ENCODE measurements at regions not wholly inside any gene's neighbourhood (a gene's known extent, or its start where the extent isn't known, plus 50 kb on each side); places are given as distances from the start of the nearest gene placed in this dataset.

DNA sequence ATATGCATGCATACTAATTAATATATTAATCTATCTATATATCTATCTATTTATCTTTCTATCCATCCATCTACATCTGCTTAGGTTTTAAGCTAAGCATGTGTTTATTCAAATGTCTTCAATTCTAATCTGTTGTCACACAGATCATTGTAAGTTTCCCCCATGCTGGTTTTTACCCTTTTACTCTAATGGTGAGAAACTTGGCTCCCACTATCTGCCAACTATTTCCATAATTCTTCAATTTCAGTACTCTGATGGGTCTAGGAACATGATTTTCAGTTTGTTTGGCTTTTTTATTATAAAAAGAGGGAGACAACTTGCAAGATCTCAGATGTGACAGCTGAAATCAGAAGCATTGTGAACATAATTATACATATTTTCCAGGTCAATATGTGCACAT is 773.8 kb downstream of the PLOD2 start:
- H3K27ac ChIP-seq, result no peak overlapping the region
- no peak for TF ChIP-seq ZFX (IDR thresholded peaks at IDR 0.05; ENCODE audit: borderline replicate concordance)
- TF ChIP-seq, protein P1, sequence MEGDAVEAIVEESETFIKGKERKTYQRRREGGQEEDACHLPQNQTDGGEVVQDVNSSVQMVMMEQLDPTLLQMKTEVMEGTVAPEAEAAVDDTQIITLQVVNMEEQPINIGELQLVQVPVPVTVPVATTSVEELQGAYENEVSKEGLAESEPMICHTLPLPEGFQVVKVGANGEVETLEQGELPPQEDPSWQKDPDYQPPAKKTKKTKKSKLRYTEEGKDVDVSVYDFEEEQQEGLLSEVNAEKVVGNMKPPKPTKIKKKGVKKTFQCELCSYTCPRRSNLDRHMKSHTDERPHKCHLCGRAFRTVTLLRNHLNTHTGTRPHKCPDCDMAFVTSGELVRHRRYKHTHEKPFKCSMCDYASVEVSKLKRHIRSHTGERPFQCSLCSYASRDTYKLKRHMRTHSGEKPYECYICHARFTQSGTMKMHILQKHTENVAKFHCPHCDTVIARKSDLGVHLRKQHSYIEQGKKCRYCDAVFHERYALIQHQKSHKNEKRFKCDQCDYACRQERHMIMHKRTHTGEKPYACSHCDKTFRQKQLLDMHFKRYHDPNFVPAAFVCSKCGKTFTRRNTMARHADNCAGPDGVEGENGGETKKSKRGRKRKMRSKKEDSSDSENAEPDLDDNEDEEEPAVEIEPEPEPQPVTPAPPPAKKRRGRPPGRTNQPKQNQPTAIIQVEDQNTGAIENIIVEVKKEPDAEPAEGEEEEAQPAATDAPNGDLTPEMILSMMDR (IDR thresholded peaks at IDR 0.05), result no peak

DNA sequence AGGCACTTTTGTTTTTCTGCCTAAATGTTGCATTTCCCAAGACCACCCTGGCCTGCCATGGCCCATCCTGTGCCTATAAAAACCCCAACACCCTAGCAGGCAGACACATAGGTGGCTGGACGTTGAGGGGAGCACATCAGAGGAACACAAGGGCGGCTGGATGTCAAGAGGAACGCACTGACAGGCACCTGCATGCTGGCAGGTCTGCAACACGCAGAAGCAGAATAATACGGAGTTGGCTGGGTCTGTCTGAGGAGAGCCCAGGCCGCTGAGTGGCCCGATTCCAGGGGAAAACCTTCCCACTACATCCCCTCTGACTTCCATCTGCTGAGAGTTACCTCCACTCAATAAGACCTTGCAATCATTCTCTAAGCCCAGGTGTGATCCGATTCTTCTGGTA is 765.6 kb downstream of the PLOD2 start:
- H3K27ac ChIP-seq, result no peak overlapping the region
- TF ChIP-seq, protein P1 (IDR thresholded peaks at IDR 0.05), result no peak
- TF ChIP-seq ZFX (IDR thresholded peaks at IDR 0.05; ENCODE audit: borderline replicate concordance), result no peak

DNA sequence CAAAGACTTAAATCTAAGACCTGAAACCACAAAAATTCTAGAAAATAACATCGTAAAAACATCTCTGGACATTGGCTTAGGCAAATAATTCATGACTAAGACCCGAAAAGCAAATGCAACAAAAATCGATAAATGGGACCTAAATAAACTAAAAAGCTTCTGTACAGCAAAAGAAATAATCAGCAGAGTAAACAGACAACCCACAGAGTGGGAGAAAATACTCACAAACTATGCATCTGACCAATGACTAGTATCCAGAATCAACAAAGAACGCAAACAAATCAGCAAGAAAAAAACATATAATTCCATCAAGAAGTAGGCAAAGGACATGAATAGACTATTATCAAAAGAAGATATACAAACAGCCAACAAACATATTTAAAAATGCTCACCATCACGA is 749.4 kb downstream of the PLOD2 start:
- H3K27ac ChIP-seq, result no peak overlapping the region
- TF ChIP-seq, protein P1 (IDR thresholded peaks at IDR 0.05), result no peak
- TF ChIP-seq ZFX (IDR thresholded peaks at IDR 0.05; ENCODE audit: borderline replicate concordance), result no peak

DNA sequence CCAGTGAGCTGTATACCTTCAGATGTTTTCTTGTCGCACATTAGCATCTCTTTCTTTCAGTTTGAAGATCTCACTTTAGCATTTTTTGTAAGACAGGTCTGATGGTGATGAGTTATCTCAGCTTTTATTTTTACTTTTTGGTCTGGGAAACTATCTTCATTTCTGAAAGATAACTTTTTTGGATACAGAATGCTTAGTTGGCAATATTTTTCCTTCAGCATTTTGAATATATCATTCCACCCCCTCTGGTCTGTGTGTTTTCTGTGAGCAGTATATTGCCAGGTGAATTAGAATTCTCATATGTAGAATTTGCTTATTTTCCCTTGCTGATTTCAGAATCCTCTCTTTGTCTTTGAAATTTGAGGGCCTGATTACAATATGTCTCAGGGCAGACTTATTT is 743.3 kb downstream of the PLOD2 start:
- TF ChIP-seq, protein P1 (IDR thresholded peaks at IDR 0.05), result no peak
- no peak for TF ChIP-seq ZFX (IDR thresholded peaks at IDR 0.05; ENCODE audit: borderline replicate concordance)

DNA sequence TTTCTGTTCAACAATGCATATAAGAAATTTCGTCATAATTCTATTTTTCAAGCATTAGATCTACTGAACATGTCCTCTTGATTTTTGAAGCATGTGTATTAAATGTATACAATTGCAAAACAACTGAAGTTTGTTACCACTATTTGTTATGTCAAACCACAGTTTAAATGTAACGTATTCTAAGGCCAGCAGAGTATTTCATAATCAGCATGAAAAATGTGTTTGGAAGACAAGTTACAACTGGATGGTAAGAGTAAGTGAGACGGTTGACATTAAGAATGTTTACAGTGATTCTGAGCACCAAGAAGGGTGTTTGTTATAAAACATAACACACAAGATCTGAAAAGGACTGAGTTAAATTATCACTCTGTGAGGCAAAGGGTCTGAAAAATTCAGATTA is 738.4 kb downstream of the PLOD2 start:
- TF ChIP-seq, protein P1 (IDR thresholded peaks at IDR 0.05), result no peak
- no peak for TF ChIP-seq ZFX (IDR thresholded peaks at IDR 0.05; ENCODE audit: borderline replicate concordance)
- H3K27ac ChIP-seq, result no peak overlapping the region

More for the DNA sequence above, 743.3 kb downstream of the PLOD2 start:
- no peak overlapping the region for H3K27ac ChIP-seq

DNA sequence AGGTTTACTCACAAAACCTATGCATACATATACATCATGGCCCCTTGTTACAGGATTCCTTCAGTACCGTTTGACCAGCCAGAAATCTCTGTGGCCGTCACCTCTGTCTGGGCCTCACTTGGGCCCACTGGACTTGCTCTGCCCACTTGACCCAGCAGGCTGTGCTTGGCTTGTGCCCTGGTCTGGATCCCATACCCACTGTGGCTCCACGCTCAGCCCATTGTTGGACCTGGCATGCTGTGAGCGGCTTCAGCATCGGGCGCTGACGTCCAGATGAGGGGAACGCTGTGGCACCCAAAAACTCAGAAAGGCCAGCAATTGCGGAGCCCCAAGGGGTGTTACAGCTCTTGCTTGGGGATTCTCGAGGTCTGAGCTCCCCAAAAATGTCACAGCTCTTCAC is 733.6 kb downstream of the PLOD2 start:
- TF ChIP-seq, protein P1 (IDR thresholded peaks at IDR 0.05), result no peak
- TF ChIP-seq ZFX (IDR thresholded peaks at IDR 0.05; ENCODE audit: borderline replicate concordance), result no peak
- H3K27ac ChIP-seq, result no peak overlapping the region

DNA sequence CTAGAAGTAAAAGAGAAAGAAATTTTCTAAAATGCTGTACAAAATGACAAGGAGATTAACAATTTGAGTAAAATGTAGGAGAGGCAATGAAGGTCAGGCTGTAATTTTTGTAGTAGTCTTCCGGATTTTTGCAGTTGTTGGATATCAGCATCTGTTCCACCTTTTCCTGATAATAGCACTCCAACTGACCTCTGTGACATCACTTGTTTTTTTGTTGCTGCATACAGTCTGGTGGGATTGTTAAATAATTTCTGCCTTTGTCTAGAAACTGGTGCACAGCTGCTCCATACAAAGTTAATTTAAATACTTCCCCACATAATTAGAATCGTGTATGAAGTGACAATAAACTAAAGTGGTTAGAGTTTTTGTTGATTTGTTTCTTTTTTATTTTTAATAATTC is 731.4 kb downstream of the PLOD2 start:
- no peak for TF ChIP-seq ZFX (IDR thresholded peaks at IDR 0.05; ENCODE audit: borderline replicate concordance)
- TF ChIP-seq, protein P1 (IDR thresholded peaks at IDR 0.05), result no peak
- no peak overlapping the region for H3K27ac ChIP-seq

All from 22Rv1 (cell line).